NCI-H187 treated with DMSO at 0.1 percent for 48 hours (cell line): ENCODE measurements at regions not wholly inside any gene's neighbourhood (a gene's known extent, or its start where the extent isn't known, plus 50 kb on each side); places are given as distances from the start of the nearest gene placed in this dataset.

ENCODE experiments used
- DNase-seq: peaks from one replicate; lab custom pipeline; 2025; lab: John Stamatoyannopoulos, UW

DNA sequence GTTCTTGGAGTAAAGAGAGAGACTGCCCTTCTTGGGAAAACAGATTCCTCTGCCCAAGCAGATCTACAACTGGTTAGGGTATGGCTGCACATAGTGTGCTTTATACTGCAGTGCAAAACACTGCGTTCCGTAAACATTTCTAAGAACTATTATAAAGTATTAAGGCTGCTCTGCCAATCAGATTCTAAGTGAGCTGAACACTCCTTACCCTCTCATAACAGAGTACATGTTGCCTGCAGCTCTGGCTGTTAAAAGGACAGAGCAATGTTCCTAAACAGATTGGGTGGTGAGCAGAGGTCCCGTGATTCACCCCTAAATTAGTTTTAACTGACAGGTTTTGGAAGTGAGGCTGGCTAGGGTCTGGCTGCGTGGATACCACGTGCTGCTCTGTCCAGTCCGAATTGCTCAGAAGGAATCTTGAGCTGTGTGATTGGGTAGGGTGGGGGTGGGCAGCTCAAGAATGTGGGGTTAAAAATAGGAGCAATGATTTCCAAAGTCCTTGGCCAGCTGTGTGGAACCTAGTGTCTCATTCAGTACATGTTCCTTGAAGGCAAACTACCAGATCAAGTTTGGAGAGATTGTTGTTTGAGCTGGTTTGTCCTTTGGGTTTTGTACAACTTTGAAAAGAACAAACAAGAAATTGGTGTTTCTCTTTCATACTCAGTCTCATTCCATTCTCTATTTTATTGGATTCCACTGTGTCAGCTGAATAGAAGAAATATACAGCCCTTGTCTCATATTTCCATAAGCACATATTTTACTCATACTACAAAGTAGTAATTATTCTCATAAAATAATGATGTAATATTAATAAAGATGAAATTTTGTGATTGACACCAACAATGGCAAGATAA is 497.6 kb upstream of the CD180 start:
- DNase-seq, result no peak

DNA sequence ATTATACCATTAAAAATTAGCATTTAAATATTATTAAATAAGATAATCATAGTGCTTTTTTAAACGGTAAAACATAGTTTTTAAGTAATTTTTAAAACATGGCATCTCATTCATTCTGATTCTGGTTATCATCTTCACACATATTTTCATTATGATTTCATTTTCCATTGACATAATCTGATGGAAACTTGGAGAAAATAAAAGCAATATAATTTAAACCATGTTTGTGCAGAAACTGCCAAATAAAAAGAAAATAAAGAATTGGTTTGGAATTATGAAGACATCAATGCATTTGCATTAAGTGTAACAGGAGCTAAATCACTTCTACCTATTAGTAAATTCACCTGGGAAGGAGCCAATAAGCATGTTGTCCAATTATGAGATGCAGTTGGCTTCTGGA is 490.1 kb upstream of the CD180 start:
- no peak for DNase-seq

DNA sequence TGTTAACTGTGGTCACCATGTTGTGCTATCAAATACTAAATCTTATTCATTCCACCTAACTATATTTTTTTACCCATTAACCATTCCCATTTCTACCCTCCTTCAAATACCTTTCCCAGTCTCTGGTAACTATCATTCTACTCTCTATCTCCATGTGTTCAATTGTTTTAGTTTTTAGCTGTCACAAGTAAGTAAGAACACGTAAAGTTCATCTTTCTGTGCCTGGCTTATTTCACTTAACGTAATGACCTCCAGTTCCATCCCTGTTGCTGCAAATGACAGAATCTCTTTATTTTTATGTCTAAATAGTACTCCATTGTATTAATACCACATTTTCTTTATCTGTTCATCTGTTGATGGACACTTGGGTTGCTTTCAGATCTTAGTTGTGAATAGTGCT is 485.1 kb upstream of the CD180 start:
- DNase-seq, result no peak

DNA sequence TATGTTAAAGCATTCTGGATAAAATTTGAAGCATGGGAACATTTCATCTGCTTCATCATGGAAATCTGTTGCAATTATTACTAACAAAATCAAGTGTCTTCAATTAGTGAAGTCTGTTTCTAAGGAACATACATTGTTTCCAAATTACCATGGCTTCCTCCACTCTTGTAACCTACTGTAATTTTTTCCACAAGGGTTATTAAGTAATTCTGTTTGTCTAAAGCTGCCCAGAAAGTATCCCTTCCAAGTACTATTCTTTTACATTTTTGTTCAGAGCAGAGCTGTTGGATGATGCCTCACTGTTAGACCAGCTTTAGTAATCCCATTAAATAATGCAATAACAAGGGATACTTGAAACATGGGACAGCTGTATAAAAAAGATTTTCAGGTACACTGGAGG is 483.5 kb upstream of the CD180 start:
- DNase-seq, result no peak

DNA sequence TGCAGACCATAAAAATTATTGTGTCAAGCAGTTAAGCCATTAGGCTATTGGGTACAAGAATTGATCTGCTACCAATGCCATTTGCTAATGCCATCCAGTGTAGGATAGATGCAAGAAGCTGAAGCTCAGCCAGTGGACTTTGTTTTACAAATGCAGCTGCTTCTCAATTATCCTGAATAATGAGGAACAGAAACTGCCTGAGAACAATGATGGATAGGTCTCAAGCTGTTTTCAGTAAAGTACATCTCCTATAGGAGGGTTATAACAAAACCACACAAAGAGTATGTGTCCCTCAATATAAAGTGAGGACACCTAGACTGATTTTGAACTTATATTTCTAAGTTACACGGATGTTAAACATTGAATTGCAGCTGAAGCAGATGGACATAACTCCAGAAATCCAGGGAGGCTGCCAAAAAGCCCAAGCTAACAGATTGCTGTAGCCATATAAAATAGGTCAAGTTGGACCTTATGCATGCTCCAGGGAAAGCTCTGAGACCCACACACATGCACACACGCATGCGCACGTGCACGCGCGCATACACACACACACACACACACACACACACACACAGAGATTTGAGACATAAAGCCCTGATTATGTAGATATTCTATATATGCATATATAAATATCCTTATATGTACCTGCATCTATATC is 482.7 kb upstream of the CD180 start:
- no peak for DNase-seq

DNA sequence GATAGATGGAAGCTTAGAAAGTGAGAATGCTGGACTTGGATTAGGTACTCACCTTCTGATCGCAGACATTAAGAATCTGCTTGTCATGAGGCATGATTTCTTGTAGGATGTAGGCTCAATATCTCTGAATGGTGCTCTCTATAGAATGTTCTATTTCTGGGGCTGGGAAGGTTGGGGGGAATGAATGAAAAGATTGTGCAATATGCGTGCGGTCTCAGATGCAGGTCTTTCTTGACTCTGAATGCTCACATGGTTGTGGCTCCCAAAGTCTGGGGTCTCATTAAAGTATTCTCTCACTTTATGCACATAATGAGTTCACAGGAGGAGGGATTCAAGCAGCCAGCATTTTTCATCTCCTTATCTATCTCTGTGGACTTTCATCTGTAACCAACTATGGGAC is 482.0 kb upstream of the CD180 start:
- DNase-seq, result no peak

DNA sequence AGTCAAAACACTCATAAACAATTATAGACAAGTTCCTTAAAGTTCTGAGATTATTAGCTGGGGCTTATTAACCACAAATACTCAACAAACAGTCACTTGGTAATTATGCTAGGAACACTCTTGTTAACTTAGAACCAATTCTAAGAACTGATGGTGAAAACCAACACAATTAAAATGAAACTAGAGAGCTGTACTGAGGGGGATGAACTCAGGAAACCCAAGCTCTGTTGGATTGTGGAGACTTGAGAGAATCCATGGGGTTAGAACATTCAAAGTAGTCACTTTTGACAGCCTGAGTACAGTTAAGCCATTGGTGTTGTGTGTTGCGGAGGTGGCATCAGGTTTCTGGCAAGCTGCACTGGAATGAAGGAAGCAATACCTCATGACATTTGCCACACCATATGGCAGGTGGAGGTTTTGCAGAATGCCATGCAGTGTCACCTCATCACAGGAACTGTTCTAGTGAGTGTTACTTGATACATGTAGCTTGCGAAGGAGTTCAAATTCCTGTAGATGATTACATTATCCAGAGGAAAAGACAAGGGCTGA is 480.9 kb upstream of the CD180 start:
- DNase-seq, result no peak

DNA sequence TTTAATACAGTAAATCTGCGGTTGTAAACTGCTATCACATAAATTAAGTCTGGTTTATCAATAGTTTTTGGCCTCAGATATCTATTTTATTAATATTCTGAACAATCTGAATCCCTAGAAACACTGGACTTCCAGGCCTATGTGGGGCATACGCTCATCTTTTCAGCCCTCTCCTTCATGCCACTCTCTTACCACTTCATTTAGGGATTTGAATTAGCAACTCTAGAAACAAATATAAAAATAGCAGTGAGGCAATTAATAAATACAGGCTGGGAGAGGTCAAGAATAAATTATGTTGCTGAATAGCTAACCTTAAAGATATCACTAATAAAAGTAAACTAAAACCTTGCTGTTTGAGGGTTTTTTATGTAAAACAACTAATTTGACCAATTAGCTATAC is 480.3 kb upstream of the CD180 start:
- no peak for DNase-seq

DNA sequence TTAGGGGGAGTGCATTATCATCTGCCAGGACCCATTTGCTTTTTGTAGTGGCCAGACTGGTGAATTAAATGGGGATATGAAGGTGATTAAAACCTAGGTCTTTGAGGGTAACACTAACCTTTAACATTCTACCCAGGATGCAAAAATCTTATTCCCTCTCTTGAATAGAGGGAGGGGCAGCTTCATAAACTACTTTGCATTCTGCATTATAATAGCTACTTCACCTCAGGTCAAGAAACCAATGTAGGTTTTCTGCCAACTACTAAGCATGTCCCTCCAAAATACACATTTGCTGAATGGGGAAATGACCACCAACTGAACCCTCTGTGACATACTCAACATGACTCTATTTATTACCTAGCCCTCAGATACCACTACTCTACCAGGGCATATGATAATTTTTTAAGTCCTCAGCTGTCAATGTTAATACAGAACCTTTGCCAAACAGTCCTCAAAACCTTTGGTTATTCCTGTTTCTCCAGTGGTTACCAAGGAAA is 477.6 kb upstream of the CD180 start:
- no peak for DNase-seq

DNA sequence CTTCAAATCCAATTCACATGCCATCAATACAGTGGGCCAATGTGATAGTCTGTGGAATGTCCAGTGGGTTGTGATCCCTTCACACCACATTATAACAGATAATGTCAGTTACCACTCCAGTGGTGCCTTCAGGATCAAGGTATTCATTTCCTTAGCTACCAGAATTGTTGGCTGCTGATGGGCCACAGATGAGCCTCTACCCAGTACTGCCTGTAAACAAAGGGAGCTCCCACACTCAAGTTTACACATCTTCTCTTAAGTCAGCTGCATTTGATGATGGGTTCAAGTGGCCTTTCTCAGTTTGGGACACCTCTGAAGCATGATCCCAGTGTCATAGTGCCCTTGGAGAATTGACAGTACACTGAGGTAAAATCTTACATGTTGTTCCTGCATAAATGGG is 477.0 kb upstream of the CD180 start:
- no peak for DNase-seq

DNA sequence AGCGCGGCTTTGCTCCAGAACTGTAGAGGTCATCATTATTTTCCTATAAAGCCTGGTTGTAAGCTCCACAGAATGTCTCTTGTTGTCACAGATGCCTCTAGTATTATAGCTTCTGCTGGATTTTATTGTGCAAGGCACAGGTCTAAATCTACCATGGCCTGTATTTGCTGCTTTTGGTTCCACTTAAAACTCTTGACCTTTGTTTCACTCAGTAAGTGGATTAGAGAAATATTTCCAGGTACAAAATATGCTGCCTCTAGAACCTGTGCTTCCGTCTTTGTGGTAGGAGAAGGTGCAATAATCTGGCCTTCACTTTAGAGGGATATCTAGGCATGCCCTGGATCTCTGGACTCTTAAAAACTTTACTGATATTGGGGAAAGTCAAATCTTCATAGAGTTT is 476.6 kb upstream of the CD180 start:
- no peak for DNase-seq

DNA sequence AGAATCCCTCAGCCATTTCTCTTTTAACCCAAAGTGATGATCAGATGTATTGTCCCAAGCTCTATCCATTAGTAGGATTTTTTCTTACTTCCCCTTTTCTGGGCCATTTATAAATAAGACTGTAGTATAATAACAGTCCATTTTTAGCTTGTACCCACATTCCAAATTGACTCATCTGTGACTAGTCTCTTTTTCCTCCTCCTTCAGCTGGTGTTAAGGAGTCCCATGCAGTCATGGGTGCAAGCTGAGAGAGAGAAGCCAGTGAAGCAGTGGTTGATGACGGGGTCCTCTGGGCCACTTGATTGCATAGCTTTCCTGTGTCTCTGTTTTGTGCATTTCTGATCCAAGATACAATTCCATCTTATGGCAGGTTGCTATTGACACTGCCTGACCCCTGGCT is 476.0 kb upstream of the CD180 start:
- no peak for DNase-seq

DNA sequence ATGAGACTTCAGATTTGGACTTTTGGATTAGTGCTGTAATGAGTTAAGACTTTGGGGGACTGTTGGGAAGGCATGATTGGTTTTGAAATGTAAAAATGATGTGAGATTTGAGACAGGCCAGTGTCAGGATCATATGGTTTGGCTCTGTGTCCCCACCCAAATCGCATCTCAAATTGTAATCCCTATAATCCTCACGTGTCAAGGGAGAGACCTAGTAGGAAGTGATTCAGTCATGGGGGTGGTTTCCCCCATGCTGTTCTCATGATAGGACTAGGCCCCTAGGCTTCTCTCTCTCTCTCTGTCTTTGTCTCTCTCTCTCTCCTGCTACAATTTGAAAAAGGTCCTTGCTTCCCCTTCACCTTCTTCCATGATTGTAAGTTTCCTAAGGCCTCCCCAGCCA is 473.3 kb upstream of the CD180 start:
- no peak for DNase-seq

DNA sequence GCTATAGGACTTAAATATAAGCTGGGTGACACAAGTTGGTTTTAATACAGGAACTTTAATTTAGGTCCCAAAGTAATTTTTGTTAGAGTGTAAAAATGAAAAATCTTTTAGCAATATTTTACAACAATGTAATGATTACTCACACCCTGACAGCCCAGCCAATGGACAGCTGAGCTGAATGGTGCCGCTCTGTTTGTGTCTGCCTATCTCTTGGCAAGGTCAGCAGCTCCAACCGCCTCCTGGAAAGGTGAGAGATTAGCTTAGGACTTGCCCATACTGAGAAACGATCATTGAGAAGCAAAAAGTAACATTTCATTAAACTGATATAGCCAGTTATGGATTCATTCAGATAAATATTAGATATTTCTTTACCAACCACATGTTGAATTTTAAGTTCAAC is 463.6 kb upstream of the CD180 start:
- DNase-seq, result no peak

DNA sequence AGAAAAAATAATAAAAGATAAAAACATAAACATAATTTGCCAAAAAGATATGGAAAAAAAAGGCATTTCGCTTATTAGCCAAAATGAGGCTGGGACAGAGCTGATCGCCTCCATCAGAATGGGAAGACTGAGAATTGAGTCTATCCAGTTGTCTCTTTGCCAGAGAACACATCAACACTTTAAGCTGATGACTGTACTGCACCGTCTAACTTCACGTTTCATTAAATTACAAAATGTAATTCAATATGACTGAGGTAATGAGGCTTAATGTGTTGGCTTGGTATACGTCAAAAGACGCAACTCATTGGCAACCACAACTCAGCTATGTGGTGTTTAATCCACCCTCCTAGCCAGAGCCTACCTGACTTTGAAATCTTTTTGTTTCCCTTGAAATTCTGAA is 462.7 kb upstream of the CD180 start:
- DNase-seq, result no peak

DNA sequence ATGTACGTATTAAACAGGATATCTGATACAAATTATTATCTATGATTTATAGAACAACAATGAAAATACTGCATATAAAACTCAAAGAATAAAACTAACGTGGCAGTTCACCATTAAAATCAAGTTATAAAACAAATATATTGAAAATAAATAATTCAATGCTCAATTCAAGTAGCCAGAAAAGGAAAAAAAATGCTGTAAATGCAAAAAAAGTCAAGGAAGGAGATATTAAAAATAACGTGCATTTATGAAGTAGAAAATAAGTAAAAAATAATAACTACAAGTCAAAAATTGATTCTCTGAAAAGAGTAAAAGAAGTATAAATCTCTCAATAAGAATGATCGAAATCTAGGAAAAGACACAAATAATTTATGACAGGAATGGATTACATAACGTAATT is 460.5 kb upstream of the CD180 start:
- DNase-seq, result no peak

DNA sequence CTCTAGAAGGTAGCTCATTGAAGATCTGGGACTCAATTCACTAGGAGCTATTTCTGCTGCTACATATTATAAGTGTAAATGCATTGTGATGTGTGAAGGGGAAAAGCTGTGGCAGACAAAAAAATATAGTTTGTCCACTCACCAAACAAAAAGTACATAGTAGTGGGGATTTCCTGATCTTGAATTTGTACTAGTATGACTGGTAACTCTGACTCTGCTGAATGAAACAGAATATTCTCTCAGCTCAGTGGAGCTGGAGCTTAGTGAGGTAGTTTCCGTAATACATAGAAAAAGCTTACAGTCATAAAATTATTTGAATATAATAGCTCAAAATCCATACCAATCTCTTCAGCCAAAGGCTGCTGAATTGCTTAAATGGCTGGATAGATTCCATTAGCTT is 455.6 kb upstream of the CD180 start:
- no peak for DNase-seq

DNA sequence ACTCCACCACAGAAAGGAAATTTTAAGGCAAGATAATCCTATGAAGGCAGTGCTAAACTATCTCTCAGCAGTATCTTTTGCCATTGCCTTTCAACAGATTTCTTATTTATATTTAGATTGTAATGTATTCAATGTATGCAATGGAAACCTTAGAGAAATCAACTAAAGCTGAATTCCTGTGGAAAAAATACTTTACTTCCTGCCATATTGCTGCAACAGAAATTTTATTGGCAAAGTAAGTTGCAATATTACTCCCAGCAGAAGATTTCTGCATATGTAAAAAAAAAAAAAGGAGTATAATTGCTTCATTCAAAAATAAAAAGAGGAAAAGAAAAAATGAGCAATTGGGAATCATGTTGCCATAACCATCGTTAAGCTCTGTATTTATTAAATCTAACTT is 454.6 kb upstream of the CD180 start:
- no peak for DNase-seq

DNA sequence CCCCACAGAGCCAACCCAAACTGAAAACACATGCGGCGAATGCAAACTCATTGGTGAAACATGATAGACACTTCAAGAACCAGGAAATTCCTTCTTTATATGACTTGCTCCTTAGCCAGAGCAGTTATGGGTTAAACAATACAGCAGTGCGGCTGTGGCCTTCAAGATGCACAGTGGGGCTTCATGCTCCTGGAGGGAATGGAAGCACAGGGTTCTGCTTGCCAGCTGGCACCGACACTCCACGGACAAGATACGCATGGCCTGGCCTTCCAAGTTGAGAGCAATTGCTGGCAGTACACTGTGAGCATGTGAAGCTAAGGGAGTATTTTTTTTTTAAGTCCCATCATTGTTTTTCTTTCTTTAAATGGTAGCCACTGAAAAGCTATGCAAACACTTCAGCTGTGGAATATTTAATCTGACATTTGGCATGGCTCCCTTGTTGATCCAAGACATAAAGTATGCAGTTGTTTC is 451.6 kb upstream of the CD180 start:
- peak; percentile 80 for DNase-seq

DNA sequence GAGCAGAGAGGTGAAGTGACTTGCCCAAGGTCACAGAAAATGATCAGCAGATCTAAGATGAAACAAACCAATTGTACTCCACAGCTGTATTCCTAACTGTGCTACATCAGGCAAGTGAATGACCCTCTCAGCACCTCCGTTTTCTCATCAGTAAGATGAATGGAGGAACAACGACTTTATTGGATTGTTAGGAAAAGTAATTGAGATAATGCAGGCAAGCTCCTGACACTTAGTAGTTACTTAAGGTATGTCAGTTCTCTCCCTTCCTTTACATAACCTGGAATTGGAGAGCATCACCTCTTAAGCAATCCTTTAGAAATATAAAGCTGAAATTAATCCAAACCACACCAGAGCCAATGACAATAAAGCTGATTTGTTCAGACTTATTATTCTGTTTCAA is 451.2 kb upstream of the CD180 start:
- DNase-seq, result no peak

DNA sequence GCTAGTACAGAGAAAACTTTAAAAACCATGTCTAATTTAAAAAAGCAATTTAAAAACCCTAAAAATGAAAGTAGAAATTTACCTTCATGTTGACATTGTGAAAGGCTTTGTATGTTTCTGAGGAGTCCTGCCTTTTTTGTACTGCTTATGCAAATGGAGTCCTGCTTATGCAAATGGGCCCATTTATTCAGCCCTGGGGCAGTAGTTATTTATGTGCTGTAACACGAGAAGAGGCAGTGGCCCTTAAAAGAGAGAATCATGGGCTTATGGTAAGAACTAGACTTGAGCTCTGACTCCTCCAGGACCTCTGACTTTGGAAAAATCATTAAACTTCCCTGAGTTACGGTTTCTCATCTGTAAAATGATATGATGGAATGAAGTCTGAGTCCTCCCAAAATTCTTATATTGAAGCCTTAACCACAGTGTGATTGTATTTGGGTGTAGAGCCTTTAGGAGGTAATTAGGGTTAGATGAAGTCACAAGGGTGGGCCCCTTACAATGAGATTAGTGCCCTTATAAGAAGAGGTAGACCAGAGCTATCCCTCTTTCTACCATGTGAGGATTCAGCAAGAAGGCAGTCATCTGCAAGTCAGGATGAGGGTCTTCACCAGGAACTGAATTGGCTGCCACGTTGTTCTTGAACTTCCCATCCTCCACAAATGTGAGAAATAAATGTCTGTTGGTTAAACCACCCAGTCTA is 447.8 kb upstream of the CD180 start:
- no peak for DNase-seq

DNA sequence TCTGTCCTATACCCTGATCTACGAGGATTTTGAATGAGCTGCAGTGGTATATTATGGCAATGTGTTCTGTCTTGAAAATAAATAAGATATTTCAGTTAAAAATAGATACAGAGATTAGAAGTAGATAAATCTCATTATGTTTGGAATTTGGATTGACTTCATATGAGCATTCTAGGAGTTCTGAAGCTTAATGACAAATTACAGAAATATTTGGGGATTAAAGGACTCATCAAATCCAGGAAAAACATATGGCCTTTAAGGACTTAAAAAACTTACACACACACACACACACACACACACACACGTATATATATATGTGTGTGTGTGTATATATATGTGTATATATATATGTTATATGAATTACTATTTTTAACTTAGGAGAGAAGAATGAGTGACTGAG is 446.9 kb upstream of the CD180 start:
- DNase-seq, result no peak

DNA sequence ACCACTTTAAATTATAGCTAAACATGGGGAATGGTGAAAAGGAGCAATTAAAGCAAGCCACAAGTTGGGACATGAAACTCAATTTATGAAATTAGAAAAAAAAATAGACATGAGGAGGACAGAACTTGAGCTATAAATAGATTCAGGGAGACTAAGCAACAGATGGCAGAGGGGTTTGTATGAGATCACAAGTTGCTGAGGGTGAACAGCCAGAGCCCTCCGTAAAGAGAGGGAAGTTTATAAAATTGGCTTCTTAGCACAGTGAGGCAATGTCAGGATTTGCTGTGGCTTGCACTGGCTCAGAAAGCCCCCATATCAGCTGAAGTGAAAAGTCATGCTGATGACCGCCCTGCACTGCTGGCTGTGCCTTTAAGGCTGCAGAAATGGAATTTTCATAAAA is 443.4 kb upstream of the CD180 start:
- DNase-seq, result no peak
